Renal pelvis (tissue), 1 donor: ENCODE measurements at regions not wholly inside any gene's neighbourhood (a gene's known extent, or its start where the extent isn't known, plus 50 kb on each side); places are given as distances from the start of the nearest gene placed in this dataset.
"Not testable (repeated sequence)": the region's sequence is repeated elsewhere in the genome, so short reads cannot be mapped to it uniquely, and the experiment has no call there.

Experiments used
- DNase-seq: peaks from one replicate; pipeline ENCODE4 v3.0.0-alpha.2; 2013

DNA sequence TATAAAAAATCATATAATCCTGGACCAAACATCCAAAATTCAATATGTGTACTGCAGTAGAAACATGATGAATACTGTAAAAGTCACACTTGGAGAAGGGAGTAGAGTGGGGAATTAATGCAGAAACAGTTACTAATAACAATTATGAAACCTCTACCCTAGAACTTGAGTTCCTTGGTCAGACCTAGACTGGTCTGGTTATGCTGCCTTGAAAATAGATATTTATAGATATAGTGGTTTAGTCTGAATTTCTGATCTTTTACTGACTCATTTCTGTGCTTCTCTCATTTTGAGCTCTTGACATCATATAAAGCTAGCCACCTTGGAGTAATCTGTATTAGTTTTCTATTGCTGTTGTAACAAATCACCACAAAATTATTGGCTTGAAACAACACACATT, 808.7 kb upstream of the CDH10 start:
- no peak for DNase-seq

GRCh38 chr5:25451294-25451693, 806.5 kb upstream of the CDH10 start:
- no peak for DNase-seq

- DNase-seq, result no peak
These were observed 803.9 kb upstream of the CDH10 start for GRCh38 chr5:25448646-25449045.

DNA sequence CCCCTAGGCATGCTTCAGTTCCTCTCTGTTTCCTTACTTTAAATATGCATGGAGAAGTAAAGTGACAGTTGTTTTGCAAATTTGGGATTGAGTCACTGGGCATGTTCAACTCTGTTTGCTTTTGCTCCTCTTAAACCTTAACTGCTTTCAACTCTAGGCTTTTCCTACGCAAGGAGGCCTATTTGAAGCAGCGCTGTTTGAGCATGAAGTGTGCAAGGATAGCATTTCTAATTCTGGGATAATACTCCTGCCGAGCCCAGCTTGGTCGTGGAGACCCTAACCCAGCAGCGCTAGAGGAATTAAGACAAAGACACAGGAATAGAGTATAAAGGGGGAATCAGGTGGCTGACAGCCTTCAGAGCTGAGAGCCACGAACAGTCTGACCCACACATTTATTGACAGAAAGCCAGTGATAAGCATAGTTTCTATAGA, 803.4 kb upstream of the CDH10 start:
- no peak for DNase-seq

GRCh38 chr5:25446061-25446420, 801.3 kb upstream of the CDH10 start:
- not testable (repeated sequence) for DNase-seq

GRCh38 chr5:25445381-25446060, 800.7 kb upstream of the CDH10 start:
- not testable (repeated sequence) for DNase-seq

- no peak for DNase-seq
These were observed 799.9 kb upstream of the CDH10 start for GRCh38 chr5:25444697-25445096.

- no peak for DNase-seq
These were observed 797.0 kb upstream of the CDH10 start for GRCh38 chr5:25441810-25442209.

GRCh38 chr5:25439025-25439424, 794.2 kb upstream of the CDH10 start:
- DNase-seq, result no peak

DNA sequence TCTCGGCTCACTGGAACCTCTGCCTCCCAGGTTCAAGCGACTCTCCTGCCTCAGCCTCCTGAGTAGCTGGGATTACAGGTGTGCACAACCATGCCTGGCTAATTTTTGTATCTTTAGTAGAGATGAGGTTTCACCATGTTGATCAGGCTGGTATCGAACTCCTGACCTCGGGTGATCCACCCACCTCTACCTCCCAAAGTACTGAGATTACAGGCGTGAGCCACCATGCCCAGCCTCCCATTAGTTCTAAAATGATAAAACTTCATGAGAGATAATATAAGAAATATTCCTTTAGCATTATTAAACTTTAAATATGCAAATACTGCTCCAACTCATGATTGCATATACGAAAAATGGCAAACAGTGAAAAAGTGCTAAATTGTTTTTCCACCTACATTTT, 793.6 kb upstream of the CDH10 start:
- DNase-seq, result not testable (repeated sequence)

DNA sequence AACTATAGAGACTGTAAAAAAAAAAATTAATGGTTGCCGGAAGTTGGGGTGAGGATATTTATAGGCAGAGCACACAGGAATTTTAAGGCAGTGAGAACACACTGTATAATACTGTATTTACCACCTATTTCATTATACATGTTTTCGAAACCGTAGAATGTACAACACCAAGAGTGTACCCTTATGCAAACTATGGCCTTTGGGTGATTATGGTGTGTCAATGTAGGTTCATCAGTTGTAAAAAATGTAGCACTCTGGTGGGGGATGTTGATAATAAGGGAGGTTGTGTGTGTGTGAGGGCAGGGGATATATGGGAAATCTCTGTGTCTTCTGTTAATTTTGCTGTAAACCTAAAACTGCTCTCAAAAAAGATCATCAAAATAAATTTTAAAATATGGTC, 791.7 kb upstream of the CDH10 start:
- no peak for DNase-seq

DNA sequence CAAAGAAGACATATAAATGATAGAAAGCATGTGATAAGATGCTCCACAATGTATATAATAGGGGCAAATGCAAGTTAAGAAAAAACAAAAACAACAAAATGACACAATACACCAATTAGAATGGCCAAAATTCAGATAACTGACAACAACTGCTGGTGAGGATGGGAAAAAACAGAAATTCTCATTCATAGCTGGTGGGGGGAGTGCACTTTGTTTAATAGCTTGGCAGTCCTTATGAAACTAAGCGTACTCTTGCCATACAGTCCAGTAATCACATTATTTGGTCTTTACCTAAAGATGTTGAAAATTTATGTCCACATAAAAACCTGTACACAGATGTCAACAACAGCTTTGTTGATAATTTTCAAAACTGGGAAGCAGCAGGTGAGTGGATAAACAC, 791.1 kb upstream of the CDH10 start:
- DNase-seq, result no peak

- DNase-seq, result no peak
These were observed 782.5 kb upstream of the CDH10 start for GRCh38 chr5:25427240-25427639.

- no peak for DNase-seq
These were observed 778.5 kb upstream of the CDH10 start for GRCh38 chr5:25423271-25423670.

DNA sequence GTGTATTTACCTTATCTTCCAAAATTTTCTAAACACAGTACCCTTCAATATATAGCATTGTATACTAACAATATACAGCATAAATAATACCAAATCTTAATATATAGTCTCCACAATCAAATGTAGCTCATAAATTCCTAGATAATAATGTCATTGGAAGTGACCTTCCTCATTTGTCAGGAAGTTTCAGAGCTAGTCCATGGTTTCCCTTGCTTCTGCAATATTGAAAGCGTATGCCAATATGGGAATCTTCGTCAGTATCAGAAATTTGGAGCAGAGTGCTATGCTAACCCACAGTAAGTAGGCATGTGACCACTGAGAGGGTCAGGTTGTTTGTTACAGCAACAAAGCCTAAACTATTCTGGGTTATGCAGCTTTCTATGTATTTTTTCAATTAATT, 774.9 kb upstream of the CDH10 start:
- no peak for DNase-seq

GRCh38 chr5:25418978-25419377, 774.2 kb upstream of the CDH10 start:
- DNase-seq, result no peak

GRCh38 chr5:25418319-25418859, 773.6 kb upstream of the CDH10 start:
- DNase-seq, result no peak

DNA sequence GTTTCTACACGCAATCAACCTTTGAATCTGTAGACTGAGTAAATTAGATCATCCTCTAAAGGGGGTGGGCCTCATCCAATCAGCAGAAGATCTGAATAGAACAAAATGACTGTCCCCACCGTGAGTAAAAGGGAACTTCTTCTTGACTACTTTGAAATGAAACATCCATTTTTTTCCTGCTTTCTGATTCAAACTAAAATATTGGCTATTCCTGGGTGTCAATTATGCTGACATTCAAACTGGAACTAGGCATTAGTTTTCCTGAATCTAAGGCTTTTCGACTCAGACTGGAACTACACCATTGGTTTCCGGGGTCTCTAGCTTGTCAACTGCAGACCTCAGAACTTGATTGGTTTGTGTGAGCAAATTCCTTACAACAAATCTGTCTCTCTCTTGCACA, 772.2 kb upstream of the CDH10 start:
- no peak for DNase-seq

GRCh38 chr5:25415970-25416369, 771.2 kb upstream of the CDH10 start:
- DNase-seq, result no peak

GRCh38 chr5:25414742-25415141, 770.0 kb upstream of the CDH10 start:
- DNase-seq, result no peak

GRCh38 chr5:25412116-25412661, 767.4 kb upstream of the CDH10 start:
- no peak for DNase-seq

DNA sequence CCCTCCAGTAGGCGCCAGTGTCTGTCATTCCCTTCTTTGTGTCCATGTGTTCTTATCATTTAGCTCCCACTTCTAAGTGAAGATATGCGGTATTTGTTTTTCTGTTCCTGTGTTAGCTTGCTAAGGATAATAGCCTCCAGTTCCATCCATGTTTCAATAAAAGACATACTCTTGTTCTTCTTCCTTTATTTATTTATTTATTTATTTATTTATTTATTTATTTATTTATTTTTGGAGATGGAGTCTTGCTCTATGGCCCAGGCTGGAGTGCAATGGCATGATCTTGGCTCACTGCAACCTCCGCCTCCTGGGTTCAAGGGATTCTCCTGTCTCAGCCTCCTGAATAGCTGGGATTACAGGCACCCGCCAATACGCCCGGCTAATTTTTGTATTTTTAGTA, 762.6 kb upstream of the CDH10 start:
- not testable (repeated sequence) for DNase-seq

DNA sequence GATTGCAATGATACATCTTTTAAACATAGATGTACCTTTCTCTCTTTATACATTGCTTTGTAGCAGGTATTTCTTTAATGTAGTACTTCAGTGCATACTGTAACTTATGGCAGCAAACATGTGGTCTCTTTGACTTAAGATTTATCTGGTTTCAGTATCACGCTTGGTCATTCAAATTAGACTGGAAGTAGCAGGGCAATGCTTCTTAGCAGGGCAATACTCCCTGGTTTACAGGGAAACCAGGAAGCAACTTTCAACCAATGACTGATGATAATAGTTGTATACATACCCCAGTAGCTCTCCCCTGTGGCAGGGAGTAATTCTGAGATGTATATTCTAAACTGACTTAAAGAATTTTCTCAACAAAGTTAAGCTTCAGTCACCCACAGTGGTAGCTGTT, 761.1 kb upstream of the CDH10 start:
- no peak for DNase-seq

DNA sequence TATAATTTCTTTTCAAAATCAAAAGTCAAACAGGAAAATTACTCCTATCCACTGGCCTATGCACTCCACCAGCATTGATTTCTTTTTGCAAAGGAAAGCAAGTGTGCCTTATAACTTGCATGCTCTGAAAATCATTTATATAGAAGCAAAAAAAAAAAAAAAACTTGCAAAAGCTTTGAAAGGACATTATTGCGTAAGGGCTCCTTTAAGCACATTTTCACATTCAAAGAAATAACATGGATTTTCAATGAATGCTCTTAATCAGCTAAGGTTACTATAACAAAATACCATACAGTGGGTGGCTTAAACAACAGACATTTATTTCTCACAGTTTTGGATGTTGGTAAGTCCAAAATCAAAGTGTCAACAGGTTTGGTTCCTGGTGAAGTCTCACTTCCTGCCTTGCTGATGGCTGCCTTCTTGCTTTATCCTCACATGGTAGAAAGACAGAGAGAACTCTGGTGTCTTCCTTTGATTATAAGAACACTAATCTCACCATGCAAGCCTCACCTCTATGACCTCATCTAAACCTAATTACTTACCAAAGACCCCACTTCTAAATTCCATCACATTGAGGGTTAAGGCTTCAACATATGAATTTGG, 755.2 kb upstream of the CDH10 start:
- DNase-seq, result no peak
